Stimulated activated CD8-positive, alpha-beta memory T cell treated with anti-CD3 and anti-CD28 coated beads, Interleukin-7, amount 100 ng/mL, for 4 hours (primary cell): ENCODE measurements at regions not wholly inside any gene's neighbourhood (a gene's known extent, or its start where the extent isn't known, plus 50 kb on each side); places are given as distances from the start of the nearest gene placed in this dataset.

ENCODE experiments used
- DNase-seq, 2 donors: peaks; one replicate each; pipeline ENCODE4 v3.0.0-alpha.2; 2020; ENCODE audit warnings: low read depth in 2 of 2

- DNase-seq: no peak
Measured at GRCh38 chr1:82297139-82297896, 496.6 kb downstream of the ADGRL2 start.

GRCh38 chr1:82287556-82287955, 486.8 kb downstream of the ADGRL2 start:
- DNase-seq: no peak

- DNase-seq: no peak
Measured at GRCh38 chr1:82284213-82284612, 483.5 kb downstream of the ADGRL2 start.

- DNase-seq: no peak
Measured at GRCh38 chr1:82279241-82279640, 478.5 kb downstream of the ADGRL2 start.

- DNase-seq: no peak
Measured at GRCh38 chr1:82273816-82274215, 473.1 kb downstream of the ADGRL2 start.

GRCh38 chr1:82269431-82269830, 468.7 kb downstream of the ADGRL2 start:
- DNase-seq: no peak

GRCh38 chr1:82268826-82269225, 468.1 kb downstream of the ADGRL2 start:
- no peak for DNase-seq

GRCh38 chr1:82266351-82266750, 465.6 kb downstream of the ADGRL2 start:
- DNase-seq: no peak

GRCh38 chr1:82265436-82265835, 464.7 kb downstream of the ADGRL2 start:
- DNase-seq: no peak

- no peak for DNase-seq
Measured at GRCh38 chr1:82264802-82265201, 464.1 kb downstream of the ADGRL2 start.

GRCh38 chr1:82263396-82263795, 462.7 kb downstream of the ADGRL2 start:
- DNase-seq: no peak

- DNase-seq: no peak
Measured at GRCh38 chr1:82260666-82261065, 459.9 kb downstream of the ADGRL2 start.

GRCh38 chr1:82260051-82260450, 459.3 kb downstream of the ADGRL2 start:
- no peak for DNase-seq

GRCh38 chr1:82258887-82259286, 458.2 kb downstream of the ADGRL2 start:
- no peak for DNase-seq

GRCh38 chr1:82246050-82246449, 445.3 kb downstream of the ADGRL2 start:
- DNase-seq: no peak

GRCh38 chr1:82245345-82246014, 444.7 kb downstream of the ADGRL2 start:
- no peak for DNase-seq

- no peak for DNase-seq
Measured at GRCh38 chr1:82240571-82240970, 439.8 kb downstream of the ADGRL2 start.

- no peak for DNase-seq
Measured at GRCh38 chr1:82230667-82231066, 429.9 kb downstream of the ADGRL2 start.

GRCh38 chr1:82227306-82228095, 426.8 kb downstream of the ADGRL2 start:
- DNase-seq: no peak

- no peak for DNase-seq
Measured at GRCh38 chr1:82226186-82226505, 425.4 kb downstream of the ADGRL2 start.

- DNase-seq: no peak
Measured at GRCh38 chr1:82225421-82226185, 424.9 kb downstream of the ADGRL2 start.

GRCh38 chr1:82223091-82223490, 422.4 kb downstream of the ADGRL2 start:
- DNase-seq: no peak
